Activated B cell treated with CpG ODN at 0.5 μM for 24 hours (primary cell): ENCODE measurements at regions not wholly inside any gene's neighbourhood (a gene's known extent, or its start where the extent isn't known, plus 50 kb on each side); places are given as distances from the start of the nearest gene placed in this dataset.

Source experiments
- ATAC-seq: fragments of 200-7000 bp; cut with Tn5 transposase; one replicate; pipeline ENCODE4 v1.10.0; 2021; ENCODE audit warnings: low read depth, mild to moderate bottlenecking, moderate library complexity
- CTCF ChIA-PET: fragments of 350-600 bp; sonication (Branson Sonifier 250); formaldehyde crosslinking; loops from one replicate; lab custom pipeline; 2021; ENCODE audit warnings: antibody characterized with exemption; lab: Charles Lee
- POLR2A ChIA-PET: fragments of 350-600 bp; sonication (Branson Sonifier 250); formaldehyde crosslinking; loops from one replicate; lab custom pipeline; 2021; ENCODE audit warnings: antibody characterized with exemption; lab: Charles Lee
- DNase-seq: peaks from one replicate; pipeline ENCODE4 v3.0.0; 2022
- H3K27ac Mint-ChIP-seq: one replicate; pipeline ENCODE4 v1.8.0; 2020; ENCODE audit warnings: mixed read lengths
- H3K27me3 Mint-ChIP-seq: one replicate; pipeline ENCODE4 v1.8.0; 2021; ENCODE audit warnings: mixed read lengths
- H3K36me3 Mint-ChIP-seq: one replicate; pipeline ENCODE4 v1.8.0; 2021; ENCODE audit warnings: low read depth, mixed read lengths
- H3K4me1 Mint-ChIP-seq: one replicate; pipeline ENCODE4 v1.8.0; 2021; ENCODE audit warnings: mixed read lengths
- H3K4me3 Mint-ChIP-seq: one replicate; pipeline ENCODE4 v1.8.0; 2020; ENCODE audit warnings: mild to moderate bottlenecking, mixed read lengths
- H3K9me3 Mint-ChIP-seq: one replicate; pipeline ENCODE4 v1.8.0; 2020; ENCODE audit warnings: mixed read lengths
- CTCF ChIP-seq: fragments of 200-600 bp; IDR thresholded peaks from one replicate; pipeline ENCODE4 v1.8.0; 2022; ENCODE audit warnings: antibody characterized with exemption, mild to moderate bottlenecking
- intact Hi-C: fragments of 100-400 bp; cut with micrococcal nuclease; formaldehyde crosslinking; loops from one replicate; pipeline ENCODE4 v1.15.1; 2024

- Mint-ChIP-seq H3K27me3 (no peaks in the 10 kb centered on the region), H3K9me3 (no peaks in the 10 kb centered on the region), H3K27ac (no peak overlapping the region), H3K4me3 (no peak overlapping the region), H3K36me3 (no peaks in the 10 kb centered on the region), H3K4me1 (no peaks in the 10 kb centered on the region)
- TF ChIP-seq CTCF, result no peak
- ATAC-seq, result no peak
- ChIA-PET CTCF (no interaction called here), POLR2A (no interaction called here)
- no peak for DNase-seq
- intact Hi-C loops, result no loop called here
Observed at GRCh38 chr22:48645766-48646165, 1181.9 kb downstream of the BRD1 start.

- Mint-ChIP-seq H3K4me1 (no peaks in the 10 kb centered on the region), H3K36me3 (no peaks in the 10 kb centered on the region), H3K27ac (no peak overlapping the region), H3K4me3 (no peak overlapping the region), H3K27me3 (no peaks in the 10 kb centered on the region), H3K9me3 (no peaks in the 10 kb centered on the region)
- ChIA-PET POLR2A (no interaction called here), CTCF (no interaction called here)
- TF ChIP-seq CTCF, result no peak
- ATAC-seq (no peak), DNase-seq (no peak)
- intact Hi-C loops, result no loop called here
Observed at GRCh38 chr22:48644997-48645396, 1182.7 kb downstream of the BRD1 start.

- H3K4me1 Mint-ChIP-seq, result no peaks in the 10 kb centered on the region
- H3K27ac Mint-ChIP-seq, result no peak overlapping the region
- no peak for DNase-seq
- no peak for TF ChIP-seq CTCF
- no peak overlapping the region for H3K4me3 Mint-ChIP-seq
- POLR2A ChIA-PET, result no interaction called here
- H3K36me3 Mint-ChIP-seq, result no peaks in the 10 kb centered on the region
- intact Hi-C loops, result no loop called here
- no peaks in the 10 kb centered on the region for H3K27me3 Mint-ChIP-seq
- H3K9me3 Mint-ChIP-seq, result no peaks in the 10 kb centered on the region
- CTCF ChIA-PET, result no interaction called here
- ATAC-seq, result no peak
Observed at GRCh38 chr22:48644108-48644507, 1183.6 kb downstream of the BRD1 start.

- DNase-seq (no peak), ATAC-seq (no peak)
- intact Hi-C loops, result no loop called here
- Mint-ChIP-seq H3K36me3 (no peaks in the 10 kb centered on the region), H3K4me1 (no peaks in the 10 kb centered on the region), H3K4me3 (no peak overlapping the region), H3K27ac (no peak overlapping the region), H3K27me3 (no peaks in the 10 kb centered on the region), H3K9me3 (no peaks in the 10 kb centered on the region)
- CTCF ChIA-PET, result no interaction called here
- POLR2A ChIA-PET, result no interaction called here
- no peak for TF ChIP-seq CTCF
Observed at GRCh38 chr22:48643066-48643731, 1184.5 kb downstream of the BRD1 start.

GRCh38 chr22:48642550-48642949 lies 1185.1 kb downstream of the BRD1 start:
- POLR2A ChIA-PET, result no interaction called here
- Mint-ChIP-seq H3K27me3 (no peaks in the 10 kb centered on the region), H3K4me1 (no peaks in the 10 kb centered on the region), H3K9me3 (no peaks in the 10 kb centered on the region), H3K36me3 (no peaks in the 10 kb centered on the region), H3K4me3 (no peak overlapping the region), H3K27ac (no peak overlapping the region)
- no peak for ATAC-seq
- CTCF ChIA-PET, result no interaction called here
- no peak for TF ChIP-seq CTCF
- intact Hi-C loops, result no loop called here
- no peak for DNase-seq
